Spleen (tissue), 7 donors: ENCODE measurements at regions not wholly inside any gene's neighbourhood (a gene's known extent, or its start where the extent isn't known, plus 50 kb on each side); places are given as distances from the start of the nearest gene placed in this dataset.

Experiments used
- POLR2AphosphoS5 ChIP-seq, 3 donors: sonication (generic); formaldehyde crosslinking; IDR thresholded peaks; one replicate each; pipeline ENCODE4 v1.5.1; 2017; ENCODE audit warnings: antibody characterized with exemption in 3 of 3
- TF ChIP-seq, protein P1 (sequence below), 11 experiments: fragments of 200-600 bp in 7 of 11; fragments of 450-650 bp in 4 of 11; sonication (generic) in 4 of 11; IDR thresholded peaks in 8 of 11; conservative IDR thresholded peaks in 3 of 11; 1 replicate in 7 of 11; 2 replicates in 4 of 11; pipeline versions ENCODE4 v1.4.0 to v1.8.0; 2016 to 2021; ENCODE audit warnings: antibody characterized with exemption in 11 of 11, inconsistent platforms in 4 of 11, mild to moderate bottlenecking in 1 of 11
- donor health status: DM: no; HTN: no; CAD: no; lungs with moderate emphysema.
- donor health status: DM: no; HTN: no; CAD: no.
- donor health status: DM: no; HTN: no; CAD: no.

DNA sequence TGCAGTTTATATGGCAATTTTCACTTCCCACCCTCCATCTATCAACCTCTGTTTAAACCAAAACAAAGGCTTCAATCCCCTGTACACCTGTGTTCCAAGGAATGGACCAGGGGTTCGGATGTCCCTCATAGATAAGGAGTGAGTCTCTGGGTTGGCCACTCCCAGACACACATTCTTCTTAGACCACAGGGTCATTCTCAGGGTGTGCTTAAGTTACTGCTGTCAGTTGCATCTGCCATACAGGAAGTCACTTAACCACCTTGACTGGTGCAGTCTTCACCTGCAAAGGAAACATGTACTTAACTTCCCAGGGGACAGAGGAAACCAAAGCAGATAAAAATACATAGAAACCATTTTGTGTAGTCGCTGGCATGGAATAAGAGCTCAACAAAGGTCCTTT is 151.0 kb upstream of the NDUFV2 start:
- TF ChIP-seq, protein P1, sequence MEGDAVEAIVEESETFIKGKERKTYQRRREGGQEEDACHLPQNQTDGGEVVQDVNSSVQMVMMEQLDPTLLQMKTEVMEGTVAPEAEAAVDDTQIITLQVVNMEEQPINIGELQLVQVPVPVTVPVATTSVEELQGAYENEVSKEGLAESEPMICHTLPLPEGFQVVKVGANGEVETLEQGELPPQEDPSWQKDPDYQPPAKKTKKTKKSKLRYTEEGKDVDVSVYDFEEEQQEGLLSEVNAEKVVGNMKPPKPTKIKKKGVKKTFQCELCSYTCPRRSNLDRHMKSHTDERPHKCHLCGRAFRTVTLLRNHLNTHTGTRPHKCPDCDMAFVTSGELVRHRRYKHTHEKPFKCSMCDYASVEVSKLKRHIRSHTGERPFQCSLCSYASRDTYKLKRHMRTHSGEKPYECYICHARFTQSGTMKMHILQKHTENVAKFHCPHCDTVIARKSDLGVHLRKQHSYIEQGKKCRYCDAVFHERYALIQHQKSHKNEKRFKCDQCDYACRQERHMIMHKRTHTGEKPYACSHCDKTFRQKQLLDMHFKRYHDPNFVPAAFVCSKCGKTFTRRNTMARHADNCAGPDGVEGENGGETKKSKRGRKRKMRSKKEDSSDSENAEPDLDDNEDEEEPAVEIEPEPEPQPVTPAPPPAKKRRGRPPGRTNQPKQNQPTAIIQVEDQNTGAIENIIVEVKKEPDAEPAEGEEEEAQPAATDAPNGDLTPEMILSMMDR (IDR thresholded peaks at IDR 0.05 in 8 of 11, conservative IDR thresholded peaks at IDR 0.05 in 3 of 11): no peak
- TF ChIP-seq POLR2AphosphoS5 (IDR thresholded peaks at IDR 0.05): no peak
